HG03354 (cell line): ENCODE measurements at regions not wholly inside any gene's neighbourhood (a gene's known extent, or its start where the extent isn't known, plus 50 kb on each side); places are given as distances from the start of the nearest gene placed in this dataset.

Source experiments
- ATAC-seq: cut with Tn5 transposase; IDR thresholded peaks from one replicate; pipeline ENCODE4 v1.9.1; 2021; ENCODE audit warnings: mild to moderate bottlenecking; ENCODE audit not compliant: unreplicated experiment, poor library complexity, severe bottlenecking

DNA sequence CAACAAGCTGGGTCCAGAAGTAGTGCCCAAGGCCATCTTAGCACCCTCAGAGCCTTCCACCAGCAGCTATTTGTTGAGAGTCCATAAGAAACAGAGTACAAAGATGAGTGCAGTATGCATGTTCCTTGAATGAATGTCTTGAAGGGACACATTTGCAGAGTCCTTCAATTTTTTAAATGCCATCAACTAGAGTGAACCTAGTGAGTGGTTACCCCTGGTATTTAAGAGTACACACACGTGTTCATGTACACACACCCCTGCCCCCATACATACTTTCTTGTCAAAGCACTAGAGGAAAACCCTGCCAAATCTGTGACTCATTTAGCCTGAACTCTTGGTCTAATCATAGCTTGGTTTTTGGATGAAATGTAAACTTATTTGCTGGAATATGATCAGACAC, 84.5 kb upstream of the GALNT15 start:
- no peak for ATAC-seq

DNA sequence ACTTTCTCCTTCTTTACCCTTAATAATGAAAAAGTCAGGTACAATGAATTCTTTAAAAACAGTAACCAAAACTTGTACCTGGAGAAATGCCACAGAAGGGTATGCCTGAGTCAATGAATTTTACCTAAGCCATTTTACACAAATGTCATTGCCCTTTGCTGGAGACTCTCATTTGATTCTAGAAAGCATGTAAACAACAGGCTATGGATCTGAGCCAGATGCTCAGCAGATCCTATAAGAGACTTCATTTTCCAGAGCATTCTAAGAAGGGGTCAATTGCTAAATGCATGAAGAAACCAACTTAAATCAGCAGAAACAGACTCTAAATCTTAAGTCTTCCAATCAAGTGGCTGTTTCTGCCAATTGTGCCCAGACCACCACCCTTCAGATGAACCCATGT, 83.8 kb upstream of the GALNT15 start:
- ATAC-seq = no peak

DNA sequence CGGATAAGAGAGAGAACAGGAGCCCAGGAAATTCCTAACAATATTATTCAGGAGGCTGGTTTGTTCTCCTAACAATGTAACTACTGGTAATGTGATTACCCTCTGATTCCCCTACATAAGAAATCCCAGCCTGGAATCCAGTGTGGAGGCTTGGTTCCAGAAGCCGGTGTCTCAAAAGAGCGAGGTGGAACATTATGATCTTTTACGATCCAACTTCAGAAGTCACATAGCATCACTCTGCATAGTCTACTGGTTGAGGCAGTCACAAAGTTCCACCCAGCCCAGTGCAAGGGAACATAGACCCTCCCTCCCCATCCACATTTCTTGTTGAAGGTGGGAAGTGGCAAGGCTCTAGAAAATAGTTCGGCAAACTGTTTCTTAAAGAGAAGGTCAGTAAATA, 81.6 kb upstream of the GALNT15 start:
- ATAC-seq = no peak

DNA sequence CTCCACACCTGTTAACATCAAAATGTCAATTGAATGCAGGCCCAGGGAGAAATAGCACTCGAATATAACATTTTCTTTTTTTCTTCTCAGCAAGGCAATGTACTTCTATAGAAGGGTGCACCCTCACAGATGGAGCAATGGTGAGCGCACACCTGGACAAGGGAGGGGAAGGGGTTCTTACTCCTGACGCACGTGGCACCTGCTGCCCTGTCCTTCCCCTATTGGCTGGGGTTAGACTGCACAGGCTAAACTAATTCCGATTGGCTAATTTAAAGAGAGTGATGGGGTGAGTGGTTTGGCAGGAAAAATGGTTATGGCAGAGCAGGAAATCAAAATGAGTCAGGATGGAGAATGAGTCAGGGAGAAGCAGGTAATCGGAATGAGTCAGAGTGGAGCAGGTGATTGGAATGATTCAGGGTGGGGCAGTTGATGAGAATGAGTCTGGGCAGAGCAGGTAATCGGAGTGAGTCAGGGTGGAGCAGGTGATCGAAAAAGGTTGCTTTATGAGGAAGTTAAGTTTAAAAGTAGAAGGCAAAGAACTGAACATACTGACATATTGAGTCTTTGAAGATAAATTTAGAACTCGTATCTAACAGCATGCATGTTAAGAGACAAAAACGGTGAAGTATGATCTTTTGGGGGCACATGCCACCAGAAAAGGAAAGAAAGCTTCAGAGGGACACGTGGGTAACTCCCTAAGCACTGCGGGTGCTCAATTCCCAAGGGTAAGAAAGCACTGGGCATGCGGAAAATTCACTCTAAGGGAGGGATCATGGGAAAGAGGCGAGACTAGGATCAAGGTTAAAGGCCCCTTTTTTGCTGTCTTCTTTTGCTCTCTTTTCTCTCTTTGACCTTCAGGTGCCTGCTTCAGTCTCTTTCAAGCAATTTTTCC, 72.9 kb upstream of the GALNT15 start:
- ATAC-seq = no peak

DNA sequence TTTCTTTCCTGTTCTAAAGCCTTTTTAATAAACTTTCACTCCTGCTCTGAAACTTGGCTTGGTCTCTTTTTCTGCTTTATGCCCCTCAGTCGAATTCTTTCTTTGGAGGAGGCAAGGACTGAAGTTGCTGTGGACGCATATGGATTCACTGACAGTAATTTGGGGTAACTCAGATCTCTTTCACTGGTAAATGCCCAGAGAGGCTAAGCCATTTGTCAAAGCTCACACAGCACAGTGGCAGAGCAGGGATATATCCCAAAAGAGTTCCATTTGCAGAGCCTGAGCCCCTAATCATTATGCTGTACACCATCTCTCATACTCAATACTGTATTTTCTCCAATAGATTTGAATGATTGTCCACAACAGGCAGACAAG, 72.3 kb upstream of the GALNT15 start:
- ATAC-seq = no peak

DNA sequence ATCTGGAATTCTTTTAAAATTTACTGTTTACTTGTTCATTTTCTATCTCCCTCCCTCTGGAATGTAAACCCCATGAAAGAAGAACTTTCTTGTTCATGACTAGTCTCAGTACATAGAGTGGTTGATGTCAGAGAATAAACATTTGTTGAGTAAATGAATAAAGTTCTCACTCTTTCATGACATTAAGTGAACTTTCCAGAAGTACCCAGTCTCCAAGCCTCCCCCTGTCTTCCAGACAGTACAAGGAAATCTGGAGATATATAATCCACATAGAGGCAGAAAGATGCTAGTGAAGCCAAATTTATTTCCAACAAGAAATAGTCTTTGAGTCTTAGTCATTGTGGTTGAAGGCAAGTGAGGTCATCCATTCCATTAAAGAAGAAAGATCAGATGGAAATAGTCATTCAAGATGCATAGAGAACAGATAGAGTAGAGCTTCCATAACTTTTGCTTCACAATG, 71.5 kb upstream of the GALNT15 start:
- ATAC-seq = no peak

DNA sequence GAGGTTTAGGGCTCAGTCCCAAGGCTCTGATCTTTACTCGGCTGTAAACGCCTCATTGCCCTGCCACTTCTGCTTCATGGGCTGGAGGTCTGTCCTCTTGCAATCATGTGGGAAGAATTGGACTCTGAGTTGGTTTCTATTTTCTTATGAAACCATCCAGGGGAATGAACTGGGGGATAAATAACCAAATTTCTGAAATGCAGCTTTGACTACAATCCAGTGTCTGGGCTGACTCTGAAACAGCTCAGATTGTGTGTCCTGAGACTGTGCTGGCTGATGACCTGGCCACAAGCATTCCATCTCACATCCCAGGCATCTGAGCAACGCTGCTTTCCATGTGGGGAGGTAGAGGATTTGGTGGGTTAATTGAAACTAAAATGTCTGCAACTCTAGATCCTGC, 71.0 kb upstream of the GALNT15 start:
- ATAC-seq = no peak

DNA sequence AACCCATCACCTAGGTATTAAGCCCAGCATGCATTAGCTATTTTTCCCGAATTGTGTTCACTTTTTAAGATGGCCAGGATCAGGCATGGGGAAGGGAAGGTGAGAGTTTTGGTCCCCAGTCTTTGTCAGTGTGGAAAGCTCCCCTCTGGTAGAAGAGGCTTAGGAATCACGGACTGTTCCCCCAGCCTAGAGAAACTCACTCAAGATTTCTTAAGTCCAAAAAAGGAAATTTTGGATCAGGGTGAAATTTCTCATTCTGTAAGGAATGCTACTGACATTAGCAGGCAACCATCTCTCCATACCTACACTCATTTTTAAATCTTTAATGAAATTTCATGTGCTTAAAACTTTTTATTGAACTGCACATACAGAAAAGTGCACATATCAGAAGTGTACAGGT, 70.3 kb upstream of the GALNT15 start:
- ATAC-seq = no peak

DNA sequence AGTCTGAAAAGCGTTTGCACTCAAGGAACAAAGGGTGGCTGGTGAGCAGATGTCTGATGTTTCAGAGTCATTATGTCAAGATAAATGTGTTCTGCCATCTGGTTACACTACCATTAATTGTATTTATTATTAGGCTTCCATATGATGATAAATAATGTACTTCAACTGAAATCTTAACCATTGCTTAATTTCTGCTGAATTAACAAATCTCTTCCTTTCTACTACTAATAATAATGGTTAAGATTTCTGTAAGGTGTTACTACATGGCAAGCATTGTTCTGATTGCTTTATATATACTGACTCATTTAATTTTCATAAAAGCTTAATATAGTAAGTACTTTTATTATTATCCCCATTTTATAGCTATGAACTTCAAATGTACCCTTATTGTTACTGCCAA, 68.4 kb upstream of the GALNT15 start:
- no peak for ATAC-seq

DNA sequence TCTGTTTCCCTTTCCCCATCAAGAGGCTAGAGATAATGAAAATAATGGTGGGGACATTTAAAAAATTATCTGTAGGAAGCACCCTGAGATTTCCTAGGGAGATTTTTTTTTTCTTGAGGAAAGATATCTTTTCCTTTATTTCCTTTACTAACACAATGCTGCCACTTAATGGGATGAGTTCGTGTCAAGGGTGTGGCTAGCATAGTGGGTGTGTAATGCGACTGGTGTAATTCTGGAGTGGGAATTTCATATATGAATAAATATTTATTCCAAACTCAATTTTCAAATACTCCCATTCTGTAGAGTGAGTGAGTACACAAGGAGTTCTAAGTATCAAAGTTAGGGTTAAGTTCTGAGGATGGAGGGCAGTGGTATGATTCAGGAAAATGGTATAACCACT, 66.1 kb upstream of the GALNT15 start:
- ATAC-seq = no peak

DNA sequence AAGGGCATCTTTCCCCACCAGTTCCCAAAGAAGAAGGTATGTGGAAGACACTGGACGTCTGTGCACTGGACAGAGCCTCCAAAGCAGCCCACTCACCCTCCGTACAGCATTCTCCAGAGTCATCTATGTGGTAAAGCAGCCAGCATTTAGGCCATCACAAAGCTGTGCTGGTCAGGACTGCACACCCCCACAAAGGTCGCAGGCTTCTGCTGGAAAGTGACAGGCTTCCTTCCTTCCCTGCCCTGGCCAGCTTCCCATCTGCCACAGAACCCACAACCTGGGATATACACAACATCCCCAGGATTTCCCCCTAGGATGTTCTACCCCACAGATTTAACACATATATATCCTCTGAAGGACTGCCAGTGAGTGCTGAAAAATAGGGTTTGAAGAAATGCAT, 64.6 kb upstream of the GALNT15 start:
- no peak for ATAC-seq

DNA sequence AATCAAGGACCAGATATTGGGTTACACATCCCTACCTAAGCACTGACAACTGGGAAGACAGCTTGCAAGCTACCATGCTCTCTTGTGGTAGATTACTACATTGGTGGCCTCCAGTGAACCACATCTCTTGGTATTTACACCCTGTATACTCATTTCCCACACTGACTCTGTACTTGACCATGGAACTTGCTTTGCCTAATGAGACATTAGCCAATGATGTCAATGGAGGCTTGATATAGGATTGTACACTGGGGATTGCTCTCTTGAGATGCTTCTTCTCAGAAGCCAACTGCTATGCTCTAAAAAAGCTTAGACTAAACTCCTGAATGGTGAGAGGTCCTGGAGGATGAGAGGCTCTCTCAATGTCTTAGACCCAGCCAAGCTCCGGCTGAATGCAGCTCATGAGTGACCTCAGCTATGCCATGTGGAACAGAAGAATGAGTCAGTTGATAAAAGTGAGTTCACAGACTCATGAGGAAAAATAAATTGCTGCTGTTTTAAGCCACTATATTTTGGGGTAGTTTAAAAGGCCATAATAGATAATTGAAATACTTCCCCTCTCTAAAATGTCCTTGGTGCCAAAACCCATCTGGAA, 61.5 kb upstream of the GALNT15 start:
- ATAC-seq = no peak

DNA sequence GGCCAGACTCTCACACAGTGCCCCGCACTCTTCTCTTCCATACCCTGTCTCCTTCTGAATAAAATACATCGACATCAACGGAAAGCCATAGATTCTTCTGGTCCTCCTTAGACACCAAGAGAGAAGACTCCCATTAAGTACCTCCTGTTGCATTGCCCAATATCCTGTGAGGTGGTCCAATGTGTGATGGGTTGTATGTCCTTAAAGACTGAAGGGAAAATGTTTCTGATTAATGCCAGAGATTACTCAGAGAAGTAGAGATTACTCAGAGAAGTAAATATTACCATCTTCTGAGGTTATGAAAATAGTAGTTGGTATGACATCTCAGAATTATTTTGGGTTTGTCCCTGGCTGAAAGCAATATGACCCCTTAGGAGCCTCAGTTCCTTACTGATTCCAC, 60.8 kb upstream of the GALNT15 start:
- no peak for ATAC-seq

DNA sequence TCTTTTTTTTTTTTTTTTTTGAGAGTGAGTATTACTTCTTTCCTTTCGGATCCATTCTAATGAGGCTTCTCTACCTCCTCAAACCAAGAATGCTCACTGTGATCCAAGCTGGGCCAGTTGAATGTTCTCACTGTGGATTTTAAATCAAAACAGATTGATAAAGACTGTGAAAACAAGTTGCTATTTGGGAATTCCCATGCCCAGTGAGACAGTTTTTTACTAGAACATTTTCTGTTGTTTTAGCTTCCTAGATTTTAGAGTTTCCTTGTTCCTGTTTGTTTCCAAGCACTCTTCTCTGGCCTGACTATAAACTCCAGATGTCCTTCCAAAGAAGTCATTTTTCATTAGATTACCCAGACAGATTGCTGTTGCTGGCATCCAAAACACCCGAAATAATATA, 60.1 kb upstream of the GALNT15 start:
- ATAC-seq = no peak

DNA sequence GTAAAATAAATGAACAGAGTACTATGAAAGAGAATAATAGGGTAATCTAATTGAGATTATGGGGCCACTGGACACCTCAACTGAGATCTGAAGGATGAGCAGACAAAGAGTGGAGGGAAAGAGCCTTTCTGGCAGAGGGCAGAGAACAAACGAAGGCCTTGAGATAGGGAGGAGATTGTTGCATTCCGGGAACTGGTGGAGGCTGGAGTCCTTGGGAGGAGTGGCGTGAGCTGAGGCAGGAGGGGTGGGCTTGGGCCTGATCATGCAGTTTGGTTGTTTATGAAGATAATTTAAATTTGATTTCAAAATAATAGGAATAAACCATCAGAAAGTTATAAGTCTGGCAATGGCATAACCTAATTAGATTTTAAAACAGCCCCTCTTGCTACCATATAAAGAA, 59.5 kb upstream of the GALNT15 start:
- ATAC-seq = no peak

DNA sequence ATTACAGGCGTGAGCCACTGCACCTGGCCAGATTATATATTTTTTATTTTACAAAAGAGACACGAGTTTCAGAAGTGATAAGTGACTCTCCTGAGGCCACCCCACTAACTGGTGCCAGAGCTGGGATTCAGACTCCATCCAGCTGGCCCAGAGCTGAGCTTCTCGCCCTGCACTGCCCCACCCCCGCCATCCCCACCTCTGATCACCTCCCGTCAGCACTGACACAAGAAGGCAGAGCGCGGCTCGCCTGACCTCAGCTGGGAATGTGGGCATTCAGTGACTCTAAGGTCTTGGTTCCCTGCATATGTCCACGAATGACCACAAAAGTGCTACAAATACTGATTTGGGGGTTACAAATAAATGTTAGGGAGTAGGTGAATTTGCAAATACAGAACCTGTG, 56.1 kb upstream of the GALNT15 start:
- ATAC-seq = no peak

DNA sequence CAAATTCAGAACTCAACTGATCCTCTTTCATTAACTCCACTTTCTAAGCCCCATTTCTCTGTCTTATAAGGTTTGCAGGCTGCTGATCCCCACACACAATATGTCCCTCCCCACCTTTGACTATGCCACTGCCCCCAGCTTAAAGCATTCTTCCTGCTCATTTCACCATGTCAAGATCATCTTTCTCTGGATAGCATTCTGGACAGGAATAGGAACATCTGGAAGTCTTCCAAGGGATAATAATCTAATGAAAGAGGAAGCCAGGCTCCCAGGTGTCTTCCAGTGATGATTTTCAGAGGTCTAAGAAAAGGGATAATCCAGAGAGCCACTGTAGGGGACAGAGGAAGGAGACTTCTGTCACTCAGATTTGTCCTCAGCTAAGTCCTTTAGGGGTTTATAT, 54.6 kb upstream of the GALNT15 start:
- no peak for ATAC-seq

DNA sequence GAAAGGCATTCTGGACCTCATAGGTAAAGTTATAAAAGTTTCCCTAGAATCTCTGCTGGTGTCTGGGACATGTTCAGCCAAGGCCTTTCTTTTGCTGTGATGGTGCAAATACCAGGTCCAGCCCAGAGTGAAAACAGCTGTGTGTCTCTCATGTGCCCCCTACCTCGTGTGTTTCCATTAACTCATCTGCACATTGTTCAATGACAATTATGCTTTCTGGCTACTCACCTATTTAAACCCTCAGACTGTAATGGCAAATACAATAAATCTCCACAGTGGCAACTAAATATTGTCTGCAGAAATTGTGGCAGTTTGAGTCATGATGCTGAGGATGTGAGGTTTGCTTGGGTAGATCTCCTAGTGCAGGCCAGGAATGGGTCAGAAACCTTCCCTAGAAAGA, 53.1 kb upstream of the GALNT15 start:
- ATAC-seq = no peak

DNA sequence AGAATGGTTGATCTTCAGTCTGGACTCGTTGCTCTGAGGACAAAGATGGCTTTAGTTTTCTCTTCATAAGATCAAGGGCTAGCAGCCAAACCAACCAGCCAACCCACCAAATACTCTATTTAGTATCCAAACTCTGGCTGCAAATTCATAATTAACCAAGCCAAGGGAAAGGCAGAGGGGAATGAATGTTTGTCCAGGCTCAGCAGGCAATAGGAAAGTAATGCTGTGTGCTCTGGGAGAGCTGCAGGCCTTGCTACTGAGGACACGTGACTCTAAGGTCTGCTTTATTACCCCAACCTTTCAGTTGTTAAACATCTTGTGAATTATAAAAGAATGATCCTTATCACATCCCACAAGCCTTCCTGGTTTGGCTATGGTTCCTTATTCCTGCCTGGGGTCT, 52.3 kb upstream of the GALNT15 start:
- no peak for ATAC-seq

DNA sequence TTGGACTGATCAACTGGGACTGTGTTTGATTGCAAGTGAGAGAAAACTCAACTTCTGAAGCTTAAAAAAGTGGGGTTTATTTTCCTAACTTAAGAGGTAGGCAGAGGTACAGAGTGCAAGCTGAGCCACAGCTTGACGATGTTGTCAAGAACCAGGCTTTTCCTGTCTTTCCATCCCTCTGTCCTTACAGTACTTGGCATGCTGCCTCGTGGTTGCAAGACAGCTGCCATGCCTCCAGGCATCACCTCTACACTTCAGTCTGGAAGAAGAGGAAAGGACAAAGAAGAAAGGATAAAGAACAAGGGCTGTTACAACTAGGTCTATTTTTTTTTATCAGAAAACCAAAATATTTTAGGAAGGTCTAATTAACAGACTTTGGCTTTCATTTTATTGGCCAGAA, 51.8 kb upstream of the GALNT15 start:
- no peak for ATAC-seq

DNA sequence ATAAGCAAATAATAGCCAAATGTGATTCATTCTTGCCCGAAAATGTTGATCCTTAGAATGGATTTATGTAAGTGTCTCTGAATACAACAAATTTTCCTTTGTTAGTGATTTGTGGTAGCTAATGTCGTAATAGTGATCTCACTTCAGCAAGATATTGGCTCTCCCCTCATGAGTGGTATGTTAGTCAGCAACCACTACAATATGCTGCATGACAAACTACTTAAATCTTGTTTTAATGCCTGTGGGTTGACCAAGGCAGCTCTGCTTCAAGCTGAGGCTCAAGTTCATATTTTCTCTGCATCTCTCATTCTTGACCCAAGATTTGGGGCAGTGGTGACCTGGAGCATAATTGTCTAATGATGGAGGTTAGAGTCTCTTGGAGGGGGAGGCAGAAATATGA, 49.8 kb upstream of the GALNT15 start:
- ATAC-seq = no peak
